HEK293T (cell line): ENCODE measurements at regions not wholly inside any gene's neighbourhood (a gene's known extent, or its start where the extent isn't known, plus 50 kb on each side); places are given as distances from the start of the nearest gene placed in this dataset.

Source experiments
- CTCF ChIA-PET: fragments of 350-600 bp; formaldehyde crosslinking; extraction: SDS; loops from one replicate; lab custom pipeline; 2021; ENCODE audit warnings: antibody characterized with exemption, inconsistent platforms; lab: Yijun Ruan, JAX
- POLR2A ChIA-PET: fragments of 350-600 bp; formaldehyde crosslinking; extraction: SDS; loops from one replicate; lab custom pipeline; 2020; ENCODE audit warnings: antibody characterized with exemption, inconsistent platforms; lab: Yijun Ruan, JAX
- DNase-seq: peaks from one replicate; pipeline ENCODE4 v3.0.0; 2012; ENCODE audit warnings: mixed read lengths; ENCODE audit errors: extremely low spot score
- ARNT ChIP-seq: fragments of 450-650 bp; IDR thresholded peaks from 2 replicates; pipeline ENCODE4 v1.6.1; 2017; ENCODE audit warnings: mild to moderate bottlenecking
- BHLHE40 ChIP-seq: fragments of 450-650 bp; IDR thresholded peaks from 2 replicates; pipeline ENCODE4 v1.6.1; 2016; ENCODE audit warnings: mild to moderate bottlenecking, moderate library complexity, borderline replicate concordance
- CTBP1 ChIP-seq: fragments of 450-650 bp; IDR thresholded peaks from 2 replicates; pipeline ENCODE4 v1.6.1; 2016; ENCODE audit warnings: borderline replicate concordance
- ELF4 ChIP-seq: fragments of 450-650 bp; IDR thresholded peaks from 2 replicates; pipeline ENCODE4 v1.6.1; 2017; ENCODE audit warnings: antibody characterized with exemption
- FOXA1 ChIP-seq: fragments of 450-650 bp; IDR thresholded peaks from 2 replicates; pipeline ENCODE4 v1.6.1; 2016; ENCODE audit warnings: mild to moderate bottlenecking
- FOXK2 ChIP-seq: fragments of 450-650 bp; IDR thresholded peaks from 2 replicates; pipeline ENCODE4 v1.6.1; 2016; ENCODE audit warnings: mild to moderate bottlenecking
- FOXM1 ChIP-seq: fragments of 450-650 bp; IDR thresholded peaks from 2 replicates; pipeline ENCODE4 v1.6.1; 2017; ENCODE audit warnings: mild to moderate bottlenecking, borderline replicate concordance
- HDGF ChIP-seq: fragments of 450-650 bp; IDR thresholded peaks from 2 replicates; pipeline ENCODE4 v1.6.1; 2017; ENCODE audit warnings: antibody characterized with exemption, borderline replicate concordance
- L3MBTL2 ChIP-seq: fragments of 450-650 bp; conservative IDR thresholded peaks from 2 replicates; pipeline ENCODE4 v1.6.1; 2016; ENCODE audit warnings: mild to moderate bottlenecking
- LEF1 ChIP-seq: fragments of 450-650 bp; IDR thresholded peaks from 2 replicates; pipeline ENCODE4 v1.6.1; 2017; ENCODE audit warnings: mild to moderate bottlenecking, borderline replicate concordance
- NFRKB ChIP-seq: fragments of 450-650 bp; IDR thresholded peaks from 2 replicates; pipeline ENCODE4 v1.6.1; 2016; ENCODE audit warnings: mild to moderate bottlenecking, moderate library complexity
- PKNOX1 ChIP-seq: fragments of 450-650 bp; IDR thresholded peaks from 2 replicates; pipeline ENCODE4 v1.6.1; 2016
- SP1 ChIP-seq: fragments of 450-650 bp; IDR thresholded peaks from 2 replicates; pipeline ENCODE4 v1.6.1; 2017
- SUZ12 ChIP-seq: fragments of 450-650 bp; IDR thresholded peaks from 2 replicates; pipeline ENCODE4 v1.6.1; 2016; ENCODE audit warnings: mild to moderate bottlenecking
- TARDBP ChIP-seq: fragments of 450-650 bp; IDR thresholded peaks from 2 replicates; pipeline ENCODE4 v1.6.1; 2016
- ZNF384 ChIP-seq: fragments of 450-650 bp; IDR thresholded peaks from 2 replicates; pipeline ENCODE4 v1.6.1; 2016

GRCh38 chr10:3616880-3617279 is 168.1 kb downstream of the KLF6 start:
- CTCF ChIA-PET: no interaction called here
- POLR2A ChIA-PET: no interaction called here
- TF ChIP-seq SP1 (no peak), L3MBTL2 (no peak), CTBP1 (no peak), HDGF (no peak)

DNA sequence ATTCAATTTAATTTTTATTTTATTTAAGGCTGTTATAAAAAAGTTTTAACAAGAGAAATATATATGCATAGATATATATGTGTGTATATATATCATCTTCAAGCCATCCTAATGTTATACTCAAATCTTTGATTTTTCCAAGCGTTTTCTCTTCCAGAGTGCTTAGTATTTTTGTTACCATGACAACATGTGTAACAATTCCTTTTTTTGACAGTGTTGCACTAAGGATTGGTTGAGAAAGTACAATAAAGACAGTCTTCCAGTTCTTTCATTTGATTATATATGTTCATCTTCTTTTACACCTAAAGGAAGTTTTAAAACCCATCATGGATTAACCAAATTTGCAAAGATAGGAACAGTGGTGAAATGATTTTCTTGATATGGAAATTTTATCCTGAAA is 171.7 kb downstream of the KLF6 start:
- no peak for DNase-seq
- TF ChIP-seq ARNT (no peak), ELF4 (no peak), SP1 (no peak), LEF1 (no peak)

More at GRCh38 chr10:3616880-3617279, 168.1 kb downstream of the KLF6 start:
- DNase-seq: no peak

DNA sequence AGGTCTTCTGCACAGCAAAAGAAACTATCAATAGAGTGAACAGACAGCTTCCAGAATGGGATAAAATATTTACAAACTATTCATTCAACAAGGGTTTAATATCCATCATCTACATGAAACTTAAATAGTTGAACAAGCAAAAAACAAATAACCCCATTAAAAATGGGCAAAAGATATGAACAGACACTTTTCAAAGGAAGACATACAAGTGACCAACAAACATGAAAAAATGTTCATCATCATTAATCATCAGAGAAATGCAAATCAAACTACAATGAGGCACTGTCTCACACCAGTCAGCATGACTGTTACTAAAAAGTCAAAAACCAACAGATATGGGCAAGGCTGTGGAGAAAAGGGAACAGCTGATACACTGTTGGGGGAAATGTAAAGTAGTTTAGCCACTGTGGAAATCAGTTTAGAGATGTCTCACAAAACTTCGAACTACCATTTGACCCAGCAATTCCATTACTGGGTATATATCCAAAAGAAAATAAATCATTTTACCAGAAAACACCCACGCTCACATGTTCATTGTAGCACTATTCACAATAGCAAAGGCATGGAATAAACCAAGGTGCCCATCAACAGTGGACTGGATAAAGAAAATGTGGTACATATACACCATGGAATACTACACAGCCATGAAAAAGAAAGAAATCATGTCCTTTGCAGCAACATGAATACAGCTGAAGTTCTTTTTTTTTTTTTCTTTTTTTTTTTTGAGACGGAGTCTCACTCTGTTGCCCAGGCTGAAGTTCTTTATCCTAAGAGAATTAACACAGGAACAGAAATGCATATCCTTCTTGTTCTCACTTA is 172.6 kb downstream of the KLF6 start:
- POLR2A ChIA-PET: no interaction called here
- no peak for TF ChIP-seq FOXK2
- no peak for TF ChIP-seq SP1
- TF ChIP-seq L3MBTL2: no peak
- TF ChIP-seq ARNT: no peak
- no peak for TF ChIP-seq TARDBP
- no peak for TF ChIP-seq NFRKB
- TF ChIP-seq FOXM1: no peak
- no peak for TF ChIP-seq PKNOX1
- no peak for TF ChIP-seq BHLHE40
- TF ChIP-seq FOXA1: no peak
- no peak for TF ChIP-seq ELF4
- TF ChIP-seq SUZ12: no peak
- no peak for TF ChIP-seq HDGF
- CTCF ChIA-PET: interaction anchor here (0.7 kb wide), 1 partner anchor 1145 kb away, joined by 3 read pairs; no protein-coding TSS in a partner anchor
- DNase-seq: no peak

More for the DNA sequence above, 171.7 kb downstream of the KLF6 start:
- POLR2A ChIA-PET: interaction anchor here (0.6 kb wide), 1 partner anchor 679 kb away, joined by 3 read pairs; no protein-coding TSS in a partner anchor
- CTCF ChIA-PET: no interaction called here

DNA sequence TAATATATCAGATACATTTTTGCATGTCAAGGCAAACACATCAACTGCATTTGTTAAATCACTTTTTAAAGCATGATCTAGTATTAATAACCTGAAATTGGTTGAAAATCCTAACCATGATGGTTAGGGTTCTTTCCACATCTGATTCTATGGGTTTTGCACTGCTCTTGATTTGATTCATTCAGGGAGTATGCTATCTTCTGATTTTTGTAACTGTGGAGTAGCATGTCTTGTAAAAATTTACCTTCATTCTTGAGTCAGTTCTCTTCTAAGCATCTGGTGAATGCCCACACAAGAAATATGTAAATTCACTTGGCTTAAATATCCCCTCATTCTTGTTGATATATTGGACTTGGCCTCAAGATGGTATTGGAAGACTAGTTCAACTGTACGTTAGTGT is 178.7 kb downstream of the KLF6 start:
- TF ChIP-seq L3MBTL2 (no peak), ELF4 (no peak), FOXK2 (no peak), LEF1 (no peak), SUZ12 (no peak), ARNT (no peak), ZNF384 (no peak), SP1 (no peak), TARDBP (no peak), NFRKB (no peak), HDGF (no peak), BHLHE40 (no peak), FOXM1 (no peak), CTBP1 (no peak), PKNOX1 (no peak), FOXA1 (no peak)
- CTCF ChIA-PET: no interaction called here
- POLR2A ChIA-PET: no interaction called here
- no peak for DNase-seq

- CTCF ChIA-PET: no interaction called here
- TF ChIP-seq FOXM1 (no peak), SUZ12 (no peak), ELF4 (no peak), PKNOX1 (no peak), TARDBP (no peak), LEF1 (no peak), FOXA1 (no peak), CTBP1 (no peak)
- POLR2A ChIA-PET: no interaction called here
- DNase-seq: no peak
These were observed 179.1 kb downstream of the KLF6 start for GRCh38 chr10:3605882-3606281.

- CTCF ChIA-PET: no interaction called here
- POLR2A ChIA-PET: no interaction called here
- DNase-seq: no peak
- TF ChIP-seq SUZ12 (no peak), FOXM1 (no peak), LEF1 (no peak), HDGF (no peak), L3MBTL2 (no peak), SP1 (no peak), ELF4 (no peak), FOXK2 (no peak), PKNOX1 (no peak)
These were observed 189.3 kb downstream of the KLF6 start for GRCh38 chr10:3595736-3596135.
